ENCODE measurements at regions not wholly inside any gene's neighbourhood (a gene's known extent, or its start where the extent isn't known, plus 50 kb on each side); places are given as distances from the start of the nearest gene placed in this dataset.

DNA sequence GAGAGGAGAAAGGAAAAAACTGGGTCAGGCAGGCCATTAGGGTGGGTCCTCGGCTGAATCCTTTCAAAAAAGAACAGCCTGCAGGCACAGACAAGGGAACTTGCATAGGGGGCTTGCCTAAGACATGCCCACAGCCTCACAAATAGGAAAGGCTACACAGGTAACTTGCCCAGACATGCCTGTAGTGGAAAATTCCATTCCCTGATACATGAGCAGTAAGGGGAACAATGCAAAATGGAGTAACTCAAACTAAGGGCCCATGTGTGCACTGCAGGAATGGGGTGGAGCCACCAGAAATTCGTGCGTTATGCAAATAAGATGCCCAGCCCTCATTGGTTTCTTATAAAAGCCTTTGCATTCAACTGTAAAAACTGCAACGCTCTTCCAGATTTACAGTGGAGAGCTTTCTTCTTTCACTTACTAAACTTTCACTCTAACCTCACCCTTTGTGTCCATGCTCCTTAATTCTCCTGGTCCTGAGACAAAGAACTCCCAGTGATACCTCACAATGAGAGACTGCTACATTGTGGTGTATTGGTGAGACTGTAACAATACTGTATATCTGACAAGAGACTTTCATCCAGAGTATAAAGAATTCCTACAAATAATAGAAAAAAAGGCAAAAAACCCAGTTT, 59.5 kb upstream of the SLITRK1 start:
- no peak for TF ChIP-seq POLR2A (IDR thresholded peaks at IDR 0.05)
- TF ChIP-seq, protein P1, sequence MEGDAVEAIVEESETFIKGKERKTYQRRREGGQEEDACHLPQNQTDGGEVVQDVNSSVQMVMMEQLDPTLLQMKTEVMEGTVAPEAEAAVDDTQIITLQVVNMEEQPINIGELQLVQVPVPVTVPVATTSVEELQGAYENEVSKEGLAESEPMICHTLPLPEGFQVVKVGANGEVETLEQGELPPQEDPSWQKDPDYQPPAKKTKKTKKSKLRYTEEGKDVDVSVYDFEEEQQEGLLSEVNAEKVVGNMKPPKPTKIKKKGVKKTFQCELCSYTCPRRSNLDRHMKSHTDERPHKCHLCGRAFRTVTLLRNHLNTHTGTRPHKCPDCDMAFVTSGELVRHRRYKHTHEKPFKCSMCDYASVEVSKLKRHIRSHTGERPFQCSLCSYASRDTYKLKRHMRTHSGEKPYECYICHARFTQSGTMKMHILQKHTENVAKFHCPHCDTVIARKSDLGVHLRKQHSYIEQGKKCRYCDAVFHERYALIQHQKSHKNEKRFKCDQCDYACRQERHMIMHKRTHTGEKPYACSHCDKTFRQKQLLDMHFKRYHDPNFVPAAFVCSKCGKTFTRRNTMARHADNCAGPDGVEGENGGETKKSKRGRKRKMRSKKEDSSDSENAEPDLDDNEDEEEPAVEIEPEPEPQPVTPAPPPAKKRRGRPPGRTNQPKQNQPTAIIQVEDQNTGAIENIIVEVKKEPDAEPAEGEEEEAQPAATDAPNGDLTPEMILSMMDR (IDR thresholded peaks at IDR 0.05): no peak

All from breast epithelium (tissue), 3 donors.